GM12892 (cell line): ENCODE measurements at regions not wholly inside any gene's neighbourhood (a gene's known extent, or its start where the extent isn't known, plus 50 kb on each side); places are given as distances from the start of the nearest gene placed in this dataset.

Source experiments
- POLR2A ChIP-seq: IDR thresholded peaks from 2 replicates; pipeline ENCODE4 v1.6.1; 2011; ENCODE audit warnings: low read depth, low read length, control low read depth
- POLR2AphosphoS5 ChIP-seq: IDR thresholded peaks from 2 replicates; pipeline ENCODE4 v1.6.1; 2011; ENCODE audit warnings: low read depth, low read length, control low read depth
- TAF1 ChIP-seq: IDR thresholded peaks from 2 replicates; pipeline ENCODE4 v1.6.1; 2011; ENCODE audit warnings: low read depth, mild to moderate bottlenecking, control low read depth, low read length, borderline replicate concordance

DNA sequence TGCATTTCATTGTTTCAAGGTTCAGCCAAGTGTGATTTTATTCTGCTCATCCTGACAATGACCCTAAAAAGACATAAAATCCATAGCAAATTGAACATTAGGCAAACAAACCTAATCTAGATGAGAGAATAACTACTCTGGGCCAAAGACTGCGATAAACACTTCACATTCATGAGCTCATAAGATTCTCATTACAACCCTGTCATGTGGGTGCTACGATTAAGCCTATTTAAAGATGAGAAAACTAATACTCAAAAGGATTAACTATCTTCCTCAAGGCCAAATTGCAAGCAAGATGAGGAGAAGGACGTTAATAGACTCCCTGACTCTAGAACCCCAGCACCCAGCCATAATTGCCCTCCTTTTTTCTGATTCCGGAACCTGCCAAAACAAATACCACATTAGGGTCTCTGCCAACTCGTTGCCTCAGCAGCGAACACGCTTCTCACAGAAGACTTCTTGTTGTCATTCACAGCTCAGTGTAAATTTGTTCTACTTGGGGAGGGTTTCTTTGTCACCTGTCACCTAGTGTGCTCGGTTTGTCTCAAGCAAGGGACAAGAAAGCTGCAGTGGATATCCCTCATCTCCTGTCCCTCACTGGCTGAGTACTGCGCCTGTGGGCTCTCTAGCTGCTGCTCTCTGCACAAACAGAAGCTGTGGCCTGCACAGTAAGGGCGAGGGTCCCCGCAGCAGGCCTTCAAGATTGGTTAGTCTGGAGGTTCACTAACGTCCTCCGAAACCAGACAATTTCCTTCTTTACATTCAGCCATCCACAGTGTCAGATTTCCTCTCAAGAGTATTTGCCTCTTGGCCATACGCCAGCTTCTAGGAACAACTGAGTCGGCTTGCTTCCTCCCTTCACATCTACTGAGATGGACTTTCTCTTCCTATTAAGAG lies 200.0 kb upstream of the UBE2E2 start:
- TF ChIP-seq POLR2A (no peak), TAF1 (no peak), POLR2AphosphoS5 (no peak)
